H9 (cell line): ENCODE measurements at regions not wholly inside any gene's neighbourhood (a gene's known extent, or its start where the extent isn't known, plus 50 kb on each side); places are given as distances from the start of the nearest gene placed in this dataset.

Experiments used
- DNase-seq: peaks from one replicate; pipeline ENCODE4 v3.0.0-alpha.2; 2017
- H2AFZ ChIP-seq: one replicate; pipeline ENCODE4 v1.6.1; 2013; ENCODE audit warnings: mild to moderate bottlenecking, low read length, control low read depth, moderate library complexity
- H2AK5ac ChIP-seq: 2 replicates; pipeline ENCODE4 v1.6.1; 2013; ENCODE audit warnings: low read length, control low read depth, mixed read lengths; ENCODE audit not compliant: insufficient read length
- H2BK120ac ChIP-seq: one replicate; pipeline ENCODE4 v1.6.1; 2013; ENCODE audit warnings: low read depth, mild to moderate bottlenecking, low read length, control low read depth, inconsistent platforms; ENCODE audit not compliant: poor library complexity, severe bottlenecking
- H2BK12ac ChIP-seq: 2 replicates; pipeline ENCODE4 v1.6.1; 2013; ENCODE audit warnings: low read length, control low read depth, mixed read lengths, low read depth; ENCODE audit not compliant: insufficient read length
- H2BK15ac ChIP-seq: 2 replicates; pipeline ENCODE4 v1.6.1; 2013; ENCODE audit warnings: low read depth, low read length, control low read depth
- H2BK20ac ChIP-seq: one replicate; pipeline ENCODE4 v1.6.1; 2013; ENCODE audit warnings: low read depth, mild to moderate bottlenecking, low read length, control low read depth, inconsistent platforms; ENCODE audit not compliant: poor library complexity, severe bottlenecking
- H2BK5ac ChIP-seq: 2 replicates; pipeline ENCODE4 v1.6.1; 2013; ENCODE audit warnings: low read length, control low read depth, mixed read lengths; ENCODE audit not compliant: insufficient read length
- H3K14ac ChIP-seq: 2 replicates; pipeline ENCODE4 v1.6.1; 2013; ENCODE audit warnings: low read length, control low read depth; ENCODE audit not compliant: insufficient read depth
- H3K18ac ChIP-seq: 2 replicates; pipeline ENCODE4 v1.6.1; 2013; ENCODE audit warnings: low read depth, mild to moderate bottlenecking, mixed read lengths, low read length, control low read depth; ENCODE audit not compliant: insufficient read length
- H3K23ac ChIP-seq: 2 replicates; pipeline ENCODE4 v1.6.1; 2013; ENCODE audit warnings: low read length, control low read depth, mixed read lengths, low read depth; ENCODE audit not compliant: insufficient read length
- H3K23me2 ChIP-seq: 2 replicates; pipeline ENCODE4 v1.6.1; 2013; ENCODE audit warnings: low read depth, mild to moderate bottlenecking, mixed read lengths, low read length, control low read depth; ENCODE audit not compliant: insufficient read length, poor library complexity, severe bottlenecking
- H3K27ac ChIP-seq: 2 replicates; pipeline ENCODE4 v1.5.1; 2013; ENCODE audit warnings: low read length, control low read depth, mixed read lengths, low read depth; ENCODE audit not compliant: insufficient read length
- H3K27me3 ChIP-seq: 2 replicates; pipeline ENCODE4 v1.6.1; 2013; ENCODE audit warnings: low read length, control low read depth, inconsistent platforms; ENCODE audit not compliant: insufficient read depth
- H3K4ac ChIP-seq: 2 replicates; pipeline ENCODE4 v1.6.1; 2013; ENCODE audit warnings: low read depth, mild to moderate bottlenecking, control low read depth, inconsistent platforms, low read length, moderate library complexity
- H3K4me1 ChIP-seq: 2 replicates; pipeline ENCODE4 v1.6.1; 2013; ENCODE audit warnings: low read length, control low read depth, inconsistent platforms; ENCODE audit not compliant: insufficient read depth
- H3K4me2 ChIP-seq: 2 replicates; pipeline ENCODE4 v1.6.1; 2013; ENCODE audit warnings: low read length, control low read depth, mixed read lengths; ENCODE audit not compliant: insufficient read length, insufficient read depth
- H3K56ac ChIP-seq: 2 replicates; pipeline ENCODE4 v1.6.1; 2013; ENCODE audit warnings: low read depth, mild to moderate bottlenecking, mixed read lengths, low read length, control low read depth; ENCODE audit not compliant: insufficient read length
- H3K79me1 ChIP-seq: 2 replicates; pipeline ENCODE4 v1.6.1; 2013; ENCODE audit warnings: low read depth, mild to moderate bottlenecking, moderate library complexity, low read length, control low read depth, inconsistent platforms; ENCODE audit not compliant: insufficient read depth, poor library complexity, severe bottlenecking
- H3K79me2 ChIP-seq: 2 replicates; pipeline ENCODE4 v1.6.1; 2013; ENCODE audit warnings: low read length, control low read depth, inconsistent platforms; ENCODE audit not compliant: insufficient read depth
- H3K9ac ChIP-seq: 2 replicates; pipeline ENCODE4 v1.6.1; 2013; ENCODE audit warnings: low read length, control low read depth, mixed read lengths; ENCODE audit not compliant: insufficient read length; ENCODE audit errors: extremely low read depth
- H3K9me3 ChIP-seq: one replicate; pipeline ENCODE4 v1.6.1; 2013; ENCODE audit warnings: low read depth, low read length, inconsistent platforms; ENCODE audit not compliant: control insufficient read depth
- H3T11ph ChIP-seq: one replicate; pipeline ENCODE4 v1.6.1; 2013; ENCODE audit warnings: mild to moderate bottlenecking, low read length, control low read depth, inconsistent platforms
- H4K20me1 ChIP-seq: one replicate; pipeline ENCODE4 v1.6.1; 2013; ENCODE audit not compliant: control insufficient read depth, insufficient read length, insufficient read depth
- H4K5ac ChIP-seq: 2 replicates; pipeline ENCODE4 v1.6.1; 2013; ENCODE audit warnings: low read depth, mild to moderate bottlenecking, mixed read lengths, low read length, control low read depth; ENCODE audit not compliant: insufficient read length
- H4K8ac ChIP-seq: replicated peaks from 2 replicates; pipeline ENCODE4 v1.6.1; 2013; ENCODE audit warnings: low read length, control low read depth, mixed read lengths, low read depth; ENCODE audit not compliant: insufficient read length
- H4K91ac ChIP-seq: 2 replicates; pipeline ENCODE4 v1.6.1; 2013; ENCODE audit warnings: low read depth, mild to moderate bottlenecking, moderate library complexity, mixed read lengths, low read length, control low read depth; ENCODE audit not compliant: insufficient read length
- H3K27ac Mint-ChIP-seq, 3 experiments: 2 replicates in 2 of 3; 3 replicates in 1 of 3; pipeline ENCODE4 v1.8.0; 2020 to 2021; ENCODE audit warnings: mixed read lengths in 3 of 3, mild to moderate bottlenecking in 1 of 3, moderate library complexity in 1 of 3
- H3K27me3 Mint-ChIP-seq: 2 replicates; pipeline ENCODE4 v1.8.0; 2021; ENCODE audit warnings: low read depth, mild to moderate bottlenecking, moderate library complexity, mixed read lengths
- H3K36me3 Mint-ChIP-seq, 3 experiments: 2 replicates in 2 of 3; 3 replicates in 1 of 3; pipeline ENCODE4 v1.8.0; 2020 to 2021; ENCODE audit warnings: low read depth in 3 of 3, mixed read lengths in 3 of 3; ENCODE audit not compliant: insufficient read depth in 1 of 3
- H3K4me1 Mint-ChIP-seq, 2 experiments: 2 replicates each; pipeline ENCODE4 v1.8.0; 2020; ENCODE audit warnings: mixed read lengths in 2 of 2
- H3K4me3 Mint-ChIP-seq, 2 experiments: 2 replicates in 1 of 2; 3 replicates in 1 of 2; pipeline ENCODE4 v1.8.0; 2020 to 2021; ENCODE audit warnings: mild to moderate bottlenecking in 2 of 2, mixed read lengths in 2 of 2, moderate library complexity in 1 of 2
- H3K9me3 Mint-ChIP-seq, 2 experiments: 2 replicates in 1 of 2; 3 replicates in 1 of 2; pipeline ENCODE4 v1.8.0; 2020; ENCODE audit warnings: mild to moderate bottlenecking in 2 of 2, mixed read lengths in 2 of 2, moderate library complexity in 1 of 2
- WGBS: extraction: QIAGEN DNeasy Blood & Tissue Kit; methylation state at CpG from one replicate; pipeline ENCODE4 v1.1.7; 2013; ENCODE audit warnings: missing lambda C conversion rate, low lambda C conversion rate, mixed read lengths; ENCODE audit not compliant: insufficient read length; ENCODE audit errors: extremely low coverage; 5-methylcytosine and 5-hydroxymethylcytosine counted together
- TF ChIP-seq, protein P1 (sequence below): fragments of 200-600 bp; sonication (generic); conservative IDR thresholded peaks from 3 replicates; pipeline ENCODE4 v1.8.0; 2021; ENCODE audit warnings: antibody characterized with exemption, mild to moderate bottlenecking

DNA sequence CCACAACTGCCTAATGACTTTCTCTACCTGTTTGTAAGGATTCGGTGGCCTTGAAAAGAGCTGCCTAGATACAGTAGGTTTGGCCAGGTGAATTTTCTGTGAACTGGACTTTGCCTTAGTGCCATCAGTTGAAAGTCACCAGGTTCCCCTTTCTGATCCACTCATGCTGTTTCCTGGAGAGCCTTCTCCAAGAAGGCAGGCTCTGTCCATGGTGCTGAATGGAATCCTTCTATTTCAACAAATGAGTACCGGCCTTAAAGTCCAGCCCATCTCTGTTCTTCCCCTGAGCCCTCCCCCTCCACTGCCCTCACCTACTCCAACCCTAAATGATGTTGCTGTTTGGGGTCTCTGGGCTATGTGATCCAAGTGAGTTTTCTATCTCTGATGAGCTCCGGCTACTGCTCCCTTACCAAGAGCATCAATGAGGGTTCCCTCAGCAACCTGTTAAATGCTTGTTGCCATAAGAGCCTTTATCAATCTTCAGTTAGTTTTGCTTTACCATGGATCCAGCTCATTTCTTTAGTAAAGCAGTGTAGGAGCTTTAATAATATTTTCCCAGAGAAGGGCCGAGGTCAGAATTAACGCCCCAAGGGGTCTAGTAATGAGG, 500.4 kb downstream of the PTPRU start:
- no peaks in the 10 kb centered on the region for H3K9me3 ChIP-seq
- DNase-seq, result peak; percentile 49
- TF ChIP-seq, protein P1, sequence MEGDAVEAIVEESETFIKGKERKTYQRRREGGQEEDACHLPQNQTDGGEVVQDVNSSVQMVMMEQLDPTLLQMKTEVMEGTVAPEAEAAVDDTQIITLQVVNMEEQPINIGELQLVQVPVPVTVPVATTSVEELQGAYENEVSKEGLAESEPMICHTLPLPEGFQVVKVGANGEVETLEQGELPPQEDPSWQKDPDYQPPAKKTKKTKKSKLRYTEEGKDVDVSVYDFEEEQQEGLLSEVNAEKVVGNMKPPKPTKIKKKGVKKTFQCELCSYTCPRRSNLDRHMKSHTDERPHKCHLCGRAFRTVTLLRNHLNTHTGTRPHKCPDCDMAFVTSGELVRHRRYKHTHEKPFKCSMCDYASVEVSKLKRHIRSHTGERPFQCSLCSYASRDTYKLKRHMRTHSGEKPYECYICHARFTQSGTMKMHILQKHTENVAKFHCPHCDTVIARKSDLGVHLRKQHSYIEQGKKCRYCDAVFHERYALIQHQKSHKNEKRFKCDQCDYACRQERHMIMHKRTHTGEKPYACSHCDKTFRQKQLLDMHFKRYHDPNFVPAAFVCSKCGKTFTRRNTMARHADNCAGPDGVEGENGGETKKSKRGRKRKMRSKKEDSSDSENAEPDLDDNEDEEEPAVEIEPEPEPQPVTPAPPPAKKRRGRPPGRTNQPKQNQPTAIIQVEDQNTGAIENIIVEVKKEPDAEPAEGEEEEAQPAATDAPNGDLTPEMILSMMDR, result no peak
- H3K23me2 ChIP-seq, result no peaks in the 10 kb centered on the region
- no peak overlapping the region for H2AFZ ChIP-seq
- H4K8ac ChIP-seq, result no peak overlapping the region
- H2BK5ac ChIP-seq, result no peak overlapping the region
- no peak overlapping the region for H3K4me2 ChIP-seq
- no peak overlapping the region for H2BK120ac ChIP-seq
- no peak overlapping the region for H3K14ac ChIP-seq
- H4K20me1 ChIP-seq, result no peaks in the 10 kb centered on the region
- H4K5ac ChIP-seq, result no peak overlapping the region
- no peak overlapping the region for H3K56ac ChIP-seq
- no peak overlapping the region for H3K9ac ChIP-seq
- no CpG with 5 or more reads among the region's 5 CpGs for WGBS
- Mint-ChIP-seq H3K9me3 (no peaks in the 10 kb centered on the region), H3K27me3 (peaks cover 17% of the 10 kb centered on the region), H3K36me3 (no peaks in the 10 kb centered on the region), H3K27ac (no peak overlapping the region), H3K4me3 (no peak overlapping the region), H3K4me1 (no peaks in the 10 kb centered on the region)
- H3T11ph ChIP-seq, result no peak overlapping the region
- H3K79me2 ChIP-seq, result no peaks in the 10 kb centered on the region
- H3K4me1 ChIP-seq, result no peaks in the 10 kb centered on the region
- H4K91ac ChIP-seq, result no peak overlapping the region
- no peak overlapping the region for H2AK5ac ChIP-seq
- no peaks in the 10 kb centered on the region for H3K27me3 ChIP-seq
- no peaks in the 10 kb centered on the region for H3K79me1 ChIP-seq
- no peak overlapping the region for H2BK12ac ChIP-seq
- no peak overlapping the region for H3K4ac ChIP-seq
- H3K23ac ChIP-seq, result no peak overlapping the region
- no peak overlapping the region for H3K18ac ChIP-seq
- H3K27ac ChIP-seq, result no peak overlapping the region
- no peak overlapping the region for H2BK15ac ChIP-seq
- no peak overlapping the region for H2BK20ac ChIP-seq
